Activated CD4-positive, alpha-beta T cell treated with anti-CD3 and anti-CD28 coated beads, Interleukin-2, amount 50 U/mL, for 1 hour (primary cell): ENCODE measurements at regions not wholly inside any gene's neighbourhood (a gene's known extent, or its start where the extent isn't known, plus 50 kb on each side); places are given as distances from the start of the nearest gene placed in this dataset.
"Not testable (repeated sequence)": the region's sequence is repeated elsewhere in the genome, so short reads cannot be mapped to it uniquely, and the experiment has no call there.

Experiments used
- DNase-seq: peaks from one replicate; pipeline ENCODE4 v3.0.0-alpha.2; 2020

DNA sequence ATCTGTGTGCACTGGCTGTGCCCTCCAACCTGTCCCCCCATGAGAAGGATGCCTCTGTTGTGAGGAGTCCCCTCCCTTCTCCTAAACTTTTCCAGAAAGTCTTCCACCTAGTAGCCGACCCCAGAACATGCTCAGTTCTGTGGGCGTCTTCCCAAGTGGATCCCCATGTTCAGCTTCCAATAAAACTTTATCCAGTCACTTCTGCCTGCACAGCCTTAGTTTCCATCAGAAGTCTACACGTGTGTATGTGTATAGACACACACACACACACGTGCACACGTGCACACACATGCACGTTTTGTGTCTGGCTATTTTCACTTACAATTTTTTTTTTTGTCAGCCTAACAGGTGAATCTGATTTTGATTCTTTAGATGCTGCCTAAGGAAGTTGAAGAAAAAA is 115.1 kb downstream of the RTP5 start:
- DNase-seq: no peak

DNA sequence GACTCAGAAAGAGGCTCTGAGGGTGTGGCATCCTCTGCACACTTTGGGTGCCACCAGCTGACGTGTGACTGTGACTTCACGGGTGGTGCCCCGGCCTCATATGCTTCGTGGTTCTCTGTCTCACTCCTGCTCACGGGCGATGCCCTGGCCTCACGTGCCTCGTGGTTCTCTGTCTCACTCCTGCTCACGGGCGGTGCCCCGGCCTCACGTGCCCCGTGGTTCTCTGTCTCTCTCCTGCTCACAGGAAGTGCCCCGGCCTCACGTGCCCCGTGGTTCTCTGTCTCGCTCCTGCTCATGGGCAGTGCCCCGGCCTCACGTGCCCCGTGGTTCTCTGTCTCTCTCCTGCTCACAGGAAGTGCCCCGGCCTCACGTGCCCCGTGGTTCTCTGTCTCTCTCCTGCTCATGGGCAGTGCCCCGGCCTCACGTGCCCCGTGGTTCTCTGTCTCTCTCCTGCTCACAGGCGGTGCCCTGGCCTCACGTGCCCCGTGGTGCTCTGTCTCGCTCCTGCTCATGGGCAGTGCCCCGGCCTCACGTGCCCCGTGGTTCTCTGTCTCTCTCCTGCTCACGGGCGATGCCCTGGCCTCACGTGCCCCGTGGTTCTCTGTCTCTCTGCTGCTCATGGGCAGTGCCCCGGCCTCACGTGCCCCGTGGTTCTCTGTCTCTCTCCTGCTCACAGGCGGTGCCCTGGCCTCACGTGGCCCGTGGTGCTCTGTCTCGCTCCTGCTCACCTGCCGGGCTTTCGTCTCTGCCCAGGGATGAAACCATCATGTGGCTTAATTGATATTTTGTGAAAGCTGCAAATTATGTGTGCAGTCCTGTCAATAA is 115.8 kb downstream of the RTP5 start:
- peak; percentile 71 for DNase-seq

DNA sequence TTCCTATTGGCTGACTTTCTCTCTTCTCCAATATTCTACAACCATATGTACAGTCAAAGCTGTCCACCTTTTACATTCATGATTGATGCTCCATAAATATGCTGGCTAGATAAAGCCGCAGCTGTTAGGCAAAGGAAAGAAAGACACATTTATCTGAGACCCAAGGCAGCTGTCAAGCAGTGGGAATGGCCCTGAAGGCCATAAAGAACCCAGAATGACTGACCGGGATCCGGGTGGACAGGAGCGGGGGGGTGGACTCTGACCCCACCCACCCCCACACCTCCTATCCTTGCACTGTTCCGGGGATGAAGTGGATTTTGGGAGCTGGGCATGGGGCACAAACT is 116.4 kb downstream of the RTP5 start:
- DNase-seq: no peak

DNA sequence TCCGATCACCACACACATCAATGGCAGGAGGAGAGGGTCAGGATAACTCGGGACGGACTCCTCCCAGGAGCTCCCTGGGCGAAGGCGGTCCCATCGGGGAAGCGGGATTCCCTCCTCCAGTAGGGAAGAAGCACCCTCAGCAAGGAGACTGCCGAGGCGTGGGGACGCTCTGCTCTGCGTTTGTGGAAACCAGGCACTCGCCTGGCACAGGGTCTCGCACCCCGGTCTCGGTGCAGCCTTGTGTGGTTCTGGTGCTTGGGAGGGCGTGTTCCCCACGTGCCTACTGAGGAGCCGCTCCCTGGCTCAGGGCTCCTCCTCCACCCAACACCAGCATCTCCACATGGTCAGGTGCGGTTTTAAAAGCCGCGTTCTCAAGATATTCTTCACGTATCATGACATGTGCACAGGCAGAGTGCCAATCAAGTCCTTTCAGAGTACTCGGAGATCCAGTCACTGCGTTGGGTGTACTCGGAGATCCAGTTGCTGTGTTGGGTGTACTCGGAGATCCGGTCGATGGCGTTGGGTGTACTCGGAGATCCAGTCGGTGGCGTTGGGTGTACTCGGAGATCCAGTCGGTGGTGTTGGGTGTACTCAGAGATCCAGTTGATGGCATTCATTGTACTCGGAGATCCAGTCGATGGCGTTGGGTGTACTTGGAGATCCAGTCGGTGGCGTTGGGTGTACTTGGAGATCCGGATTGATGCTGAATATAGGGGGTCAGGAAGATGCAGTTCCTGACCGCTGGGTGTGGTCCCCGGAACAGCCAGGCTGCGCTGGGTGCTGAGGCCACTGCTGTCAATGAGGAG is 117.5 kb downstream of the RTP5 start:
- DNase-seq: no peak

DNA sequence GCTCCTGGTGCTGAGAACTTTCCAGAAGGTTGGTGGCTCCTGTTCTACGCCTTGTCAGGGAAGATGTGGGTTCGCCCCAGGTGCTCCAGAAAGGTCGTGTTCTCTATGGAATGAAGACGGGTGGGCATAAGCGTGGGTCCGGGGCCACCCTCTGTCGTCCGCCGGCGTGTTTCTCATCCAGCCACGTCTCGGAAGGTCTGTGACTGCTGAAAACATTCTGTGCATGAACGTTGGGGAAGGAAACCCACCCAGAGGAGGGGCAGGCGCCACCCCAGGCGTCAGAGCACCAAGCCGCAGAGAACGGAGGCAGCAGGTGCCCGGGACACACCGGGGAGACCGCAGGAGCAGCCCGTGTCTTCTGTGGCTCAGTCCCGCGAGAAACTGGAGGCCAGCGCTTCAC is 118.2 kb downstream of the RTP5 start:
- DNase-seq: no peak

DNA sequence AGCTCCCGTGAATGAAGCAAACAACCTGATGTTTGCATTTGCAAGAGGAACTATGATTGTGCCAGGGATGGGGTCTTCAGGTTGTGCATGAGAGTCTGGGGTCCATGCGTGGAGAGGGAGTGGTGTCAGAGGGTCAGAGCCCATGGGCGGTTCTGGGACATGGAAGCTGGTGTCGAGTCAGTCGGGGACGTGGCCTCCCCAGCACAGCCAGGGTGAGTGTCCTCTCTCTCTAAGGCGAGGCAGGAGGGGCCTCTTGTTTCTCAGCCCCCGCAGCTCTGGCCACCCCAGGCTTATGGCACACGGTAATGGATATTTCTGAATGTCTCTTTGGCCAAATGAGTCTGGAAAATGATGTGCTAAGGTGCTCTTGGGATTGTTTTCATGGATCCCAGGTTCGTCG is 118.6 kb downstream of the RTP5 start:
- no peak for DNase-seq

DNA sequence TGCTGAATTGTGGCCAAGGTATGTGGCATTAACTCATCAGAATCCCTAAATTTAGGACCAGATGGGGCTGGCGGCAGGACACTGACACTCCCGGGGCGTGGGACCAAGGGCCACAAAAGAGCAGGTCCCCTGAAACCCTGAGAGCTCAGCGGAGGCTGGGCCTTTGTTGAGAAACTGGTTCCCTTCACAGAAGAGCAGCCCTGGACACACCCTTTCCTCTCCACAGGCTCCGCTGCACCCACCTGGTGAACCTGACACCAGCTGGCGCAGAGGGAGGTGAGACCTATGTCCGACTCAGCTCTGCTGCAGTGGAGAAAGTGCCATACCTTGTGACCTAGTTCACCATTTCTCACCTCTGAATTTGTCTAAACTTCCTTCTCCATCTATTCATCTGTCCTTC is 119.5 kb downstream of the RTP5 start:
- no peak for DNase-seq

DNA sequence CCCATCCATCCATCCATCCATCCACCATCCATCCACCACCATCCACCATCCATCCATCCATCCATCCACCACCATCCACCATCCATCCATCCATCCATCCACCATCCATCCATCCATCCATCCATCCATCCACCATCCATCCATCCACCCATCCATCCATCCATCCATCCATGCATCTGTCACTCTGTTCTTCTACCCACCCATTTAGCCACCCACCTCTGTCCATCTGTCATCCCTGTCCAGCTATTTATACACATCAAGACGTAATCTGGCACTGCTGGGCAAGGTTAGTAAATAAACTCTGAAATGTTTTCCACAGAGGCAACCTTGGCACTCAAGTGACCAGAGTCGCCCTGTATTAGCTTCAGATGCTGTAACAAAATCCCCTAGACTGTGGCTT is 120.9 kb downstream of the RTP5 start:
- DNase-seq: no peak

DNA sequence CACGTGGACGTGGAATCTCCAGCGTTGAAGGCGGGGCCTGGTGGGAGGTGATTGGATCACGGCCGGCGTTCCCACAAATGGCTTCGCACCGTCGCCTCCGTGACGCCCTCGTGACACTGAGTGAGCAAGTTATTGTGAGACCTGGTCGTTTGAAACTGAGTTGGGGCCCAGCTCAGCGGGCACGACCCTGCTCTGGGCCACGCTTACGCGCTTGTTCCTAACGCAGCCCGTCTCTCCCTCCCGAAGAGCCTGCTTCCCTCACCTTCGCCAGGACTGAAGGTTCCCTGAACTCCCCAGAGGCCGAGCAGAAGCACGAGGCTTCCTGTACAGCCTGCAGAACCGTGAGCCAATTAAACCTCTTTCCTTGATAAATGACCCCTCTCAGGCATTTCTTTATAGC is 121.8 kb downstream of the RTP5 start:
- no peak for DNase-seq

DNA sequence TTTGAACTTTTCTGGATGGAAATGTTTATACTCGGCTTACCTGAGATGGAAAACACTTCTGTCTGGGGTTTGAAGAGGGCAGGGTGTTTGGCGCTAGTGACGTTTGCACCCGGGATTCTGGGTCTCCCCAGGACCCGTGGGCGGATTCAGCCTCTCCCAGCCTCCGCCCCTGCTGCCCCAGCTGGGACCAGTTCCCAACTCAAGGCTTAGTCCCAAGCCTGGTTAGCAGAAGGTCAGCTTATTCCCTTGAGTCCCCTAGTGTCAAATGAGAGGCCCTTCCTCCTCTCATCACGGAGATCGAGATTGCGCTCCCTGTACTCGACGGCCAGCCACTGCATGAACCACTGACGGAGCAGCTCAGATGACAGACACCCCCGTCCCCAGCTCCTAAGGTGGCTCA is 123.2 kb downstream of the RTP5 start:
- DNase-seq: no peak

DNA sequence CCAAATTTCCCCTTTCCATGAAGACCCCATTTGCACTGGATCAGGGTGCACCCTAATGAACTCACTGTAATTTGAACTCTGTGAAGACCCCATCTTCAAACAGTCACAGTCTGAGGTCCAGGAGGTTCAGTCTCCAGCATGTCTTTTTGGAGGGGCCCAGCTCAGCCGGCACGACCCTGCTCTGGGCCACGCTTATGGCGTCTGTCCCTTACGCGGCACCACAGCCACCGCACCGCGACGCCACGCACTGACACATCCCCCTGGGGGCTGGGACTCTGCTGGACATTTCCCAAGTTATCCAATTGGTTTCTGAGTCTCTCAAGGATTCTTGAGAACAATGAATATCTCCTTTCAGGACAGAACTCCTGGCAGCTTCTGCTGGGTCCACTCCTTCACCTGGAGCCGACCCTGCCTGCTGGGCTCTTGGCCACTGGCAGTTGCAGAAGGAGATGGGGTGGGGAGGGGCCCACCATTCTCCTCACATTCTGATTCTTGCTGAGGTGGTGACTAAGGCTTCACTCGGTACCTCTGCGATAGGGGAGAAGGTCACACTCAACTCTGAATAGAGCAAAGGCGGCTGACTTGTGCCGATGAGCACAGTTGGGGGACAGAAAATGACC is 124.0 kb downstream of the RTP5 start:
- no peak for DNase-seq

DNA sequence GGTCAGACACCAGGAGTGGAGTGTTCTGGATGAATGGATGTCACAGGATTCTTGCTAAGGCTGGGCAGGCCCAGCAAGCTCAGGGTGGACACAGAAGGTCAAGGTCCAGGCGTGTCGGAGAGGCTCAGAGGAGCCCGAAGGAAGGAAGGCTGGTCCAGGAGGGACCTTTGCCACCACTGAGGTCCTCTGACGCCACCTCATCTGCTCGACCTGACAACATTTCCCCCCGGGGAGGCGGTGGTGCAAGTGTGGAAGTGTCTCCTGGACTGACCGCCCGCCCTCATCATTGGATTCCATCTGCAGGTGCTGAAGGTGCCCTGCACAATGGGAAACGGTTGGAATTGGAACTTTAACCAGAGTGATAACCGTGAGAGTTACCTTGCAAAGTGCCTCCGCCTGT is 124.6 kb downstream of the RTP5 start:
- DNase-seq: no peak

DNA sequence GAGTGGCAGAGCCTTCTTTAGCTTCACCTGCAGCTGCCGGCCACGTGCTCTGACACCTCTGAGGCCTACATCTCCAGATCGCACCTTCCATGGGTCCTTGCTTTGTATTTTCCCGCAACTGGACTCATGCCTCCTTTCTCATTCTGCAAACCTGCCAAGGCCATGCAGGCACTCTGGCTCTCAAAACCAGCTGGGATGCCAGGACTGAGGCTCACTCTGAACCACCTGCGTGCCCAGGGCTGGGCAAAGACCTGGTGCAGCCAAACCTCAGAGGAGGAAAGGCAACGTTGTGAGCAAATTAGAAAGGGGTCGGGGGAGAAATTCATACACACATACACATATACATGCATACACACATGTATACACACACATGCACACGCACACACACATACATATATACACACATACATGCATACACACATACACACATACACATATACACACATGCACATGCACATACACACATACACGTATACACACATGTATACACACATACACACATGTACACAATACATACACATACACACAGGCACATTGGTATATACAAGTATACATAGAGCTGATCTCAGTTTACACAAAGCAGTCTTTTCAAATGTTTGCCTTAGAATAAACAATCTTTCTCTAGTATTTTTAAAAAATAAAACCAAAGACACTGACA is 125.2 kb downstream of the RTP5 start:
- DNase-seq: no peak

DNA sequence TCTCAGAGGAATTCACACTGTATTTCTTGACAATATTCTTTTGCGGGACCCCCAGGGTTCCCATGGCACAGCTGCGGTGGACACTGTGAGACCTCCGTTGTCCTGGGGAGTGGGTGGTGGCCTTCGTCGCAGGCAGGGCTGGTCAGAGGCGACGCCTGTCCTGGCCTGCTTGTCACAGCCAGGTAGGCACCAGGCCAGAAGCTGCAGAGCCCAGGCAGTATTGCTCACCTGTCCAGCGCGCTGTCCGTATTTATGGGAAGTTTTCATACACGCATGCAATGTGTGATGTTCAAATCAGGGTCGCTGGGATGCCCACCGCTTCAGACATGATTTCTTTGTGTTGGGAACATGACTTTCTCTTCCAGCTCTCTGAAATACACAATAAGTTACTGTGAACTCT is 126.6 kb downstream of the RTP5 start:
- DNase-seq: no peak

DNA sequence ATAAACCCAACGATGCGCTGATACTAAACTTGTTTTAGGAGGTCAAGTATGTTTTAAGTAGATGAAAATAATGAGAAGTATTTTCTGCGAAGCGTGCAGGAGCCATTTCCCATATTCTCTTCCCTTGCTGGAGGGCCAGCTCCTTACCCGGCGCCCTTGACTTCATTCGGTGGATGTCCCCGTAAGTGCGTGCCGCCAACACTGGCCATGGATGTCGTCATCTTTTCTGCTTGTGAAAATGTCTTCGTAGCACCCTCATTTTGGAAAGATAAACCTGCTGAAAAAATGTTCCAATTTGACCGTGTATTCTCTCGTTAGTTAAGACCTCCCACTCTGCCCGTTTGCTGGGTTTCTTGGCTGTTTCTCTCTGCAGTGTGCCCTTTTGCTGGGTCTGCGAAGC is 127.5 kb downstream of the RTP5 start:
- DNase-seq: no peak

DNA sequence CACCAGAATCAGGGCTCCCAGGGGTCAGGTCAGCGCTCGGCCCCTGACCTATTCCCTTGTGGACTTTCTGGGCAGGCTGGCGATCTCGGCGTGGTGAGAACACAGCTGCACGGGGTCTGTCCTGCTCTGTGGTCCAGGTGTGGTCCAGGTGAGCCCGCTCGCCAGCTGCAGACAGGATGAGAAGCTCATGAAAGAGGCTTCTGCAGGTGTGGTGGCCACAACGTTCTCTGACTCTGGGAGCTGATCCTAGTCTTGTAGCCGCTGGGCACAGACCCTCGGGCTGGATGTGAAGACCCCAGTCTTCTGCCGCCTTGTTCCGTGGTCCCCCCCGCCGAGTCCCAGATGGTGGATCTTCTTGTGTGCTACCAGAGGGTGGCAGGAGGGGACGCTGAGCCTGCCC is 129.7 kb downstream of the RTP5 start:
- DNase-seq: no peak

DNA sequence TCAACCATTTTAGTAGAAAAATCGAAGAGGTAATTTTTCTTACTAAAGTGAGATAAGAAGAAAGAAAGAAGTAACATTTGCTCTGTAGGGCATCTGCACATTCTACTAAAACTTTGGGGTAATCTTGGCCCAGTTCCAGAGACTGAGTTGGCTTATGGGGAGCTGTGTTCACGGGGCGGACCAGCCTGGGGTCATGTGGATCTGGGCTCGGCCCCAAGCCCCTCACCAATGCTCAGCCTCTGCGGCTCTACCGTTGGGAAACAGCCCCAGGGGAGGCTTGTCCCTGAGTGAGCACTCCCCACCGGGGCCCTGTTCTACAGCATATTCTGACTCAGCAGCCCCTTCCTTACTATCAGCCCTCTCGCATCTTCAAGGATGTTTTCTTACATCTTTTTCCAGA is 132.3 kb downstream of the RTP5 start:
- DNase-seq: no peak

DNA sequence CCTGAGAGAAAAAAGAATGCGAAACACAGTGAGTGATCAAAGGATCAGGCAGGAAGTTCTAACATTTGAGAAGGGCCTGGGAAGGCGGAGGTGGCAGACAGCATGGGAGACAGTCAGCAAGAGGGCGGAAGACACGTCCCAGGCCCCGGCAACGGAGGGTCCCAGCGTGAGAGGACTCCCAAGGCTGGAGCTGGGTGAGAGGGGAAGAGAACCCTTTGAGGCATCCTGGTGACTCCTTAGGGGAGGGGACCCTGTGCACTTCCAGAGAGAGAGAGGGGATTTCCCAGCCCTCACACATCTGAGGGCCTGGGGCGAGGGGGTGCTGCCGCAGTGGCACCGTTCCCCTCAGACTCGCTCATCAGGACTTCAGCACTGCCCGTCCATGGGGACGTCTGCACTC is 133.4 kb downstream of the RTP5 start:
- no peak for DNase-seq

DNA sequence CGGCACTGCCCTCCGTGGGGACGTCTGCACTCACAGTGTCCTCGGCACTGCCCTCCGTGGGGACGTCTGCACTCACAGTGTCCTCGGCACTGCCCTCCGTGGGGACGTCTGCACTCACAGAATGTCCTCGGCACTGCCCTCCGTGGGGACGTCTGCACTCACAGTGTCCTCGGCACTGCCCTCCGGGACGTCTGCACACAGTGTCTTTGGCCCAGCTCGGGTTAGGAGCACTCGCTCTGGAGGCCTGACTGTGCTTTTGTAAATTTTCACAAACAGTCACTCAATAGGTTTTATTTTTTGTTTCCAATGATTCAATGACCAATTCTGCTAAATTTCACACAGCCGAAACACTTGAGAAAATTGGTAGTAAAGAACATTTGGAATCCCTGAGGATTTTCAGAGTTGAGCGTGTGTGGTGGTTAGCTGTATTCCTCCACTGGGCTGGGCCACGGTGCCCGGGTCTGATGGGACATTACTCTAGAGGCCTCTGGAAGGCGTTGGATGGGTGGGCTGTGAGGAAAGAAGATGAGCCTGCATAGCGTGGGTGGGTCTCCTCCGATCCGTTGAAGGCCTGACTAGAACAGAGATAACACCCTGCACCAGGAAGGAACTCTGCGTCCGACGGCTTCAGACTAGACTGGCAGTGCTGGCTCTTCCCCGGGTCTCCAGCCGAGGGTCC is 134.8 kb downstream of the RTP5 start:
- no peak for DNase-seq

DNA sequence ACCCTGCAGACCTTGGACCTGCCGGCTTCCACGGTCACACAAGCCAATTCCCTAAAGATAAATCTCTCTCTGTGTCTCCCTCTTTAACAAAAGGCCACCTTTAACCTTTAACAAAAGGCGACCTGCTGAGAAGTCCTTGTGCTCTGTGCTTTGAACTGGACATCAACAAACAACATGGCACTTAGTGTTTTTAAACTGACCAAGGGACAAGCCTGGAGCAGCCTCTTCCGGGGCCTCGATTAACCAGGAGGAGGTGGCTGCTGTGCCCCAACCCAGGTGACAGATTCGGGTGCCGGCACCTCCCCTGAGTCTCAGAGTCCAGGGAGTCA is 135.3 kb downstream of the RTP5 start:
- no peak for DNase-seq

DNA sequence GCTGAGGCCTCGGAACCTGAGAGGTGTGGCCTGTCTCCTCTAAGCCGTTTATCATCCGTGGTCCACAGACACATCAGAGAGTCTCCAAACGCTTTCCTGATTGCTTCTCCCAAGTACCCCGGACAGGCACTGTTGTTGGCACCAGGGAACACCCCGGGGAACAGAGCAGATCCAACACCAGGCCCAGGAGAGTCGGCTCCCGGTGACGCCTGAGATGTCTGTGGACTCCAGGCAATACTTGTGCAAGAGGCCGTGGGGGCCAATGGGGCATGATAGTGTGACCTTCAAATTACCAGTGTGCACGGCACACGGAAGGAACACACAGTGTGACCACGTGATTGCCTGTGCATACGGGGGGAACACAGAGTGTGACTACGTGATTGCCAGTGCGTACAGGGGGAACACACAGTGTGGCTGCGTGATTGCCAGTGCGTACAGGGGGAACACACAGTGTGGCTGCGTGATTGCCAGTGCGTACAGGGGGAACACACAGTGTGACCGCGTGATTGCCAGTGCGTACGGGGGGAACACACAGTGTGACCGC is 136.6 kb downstream of the RTP5 start:
- not testable (repeated sequence) for DNase-seq

DNA sequence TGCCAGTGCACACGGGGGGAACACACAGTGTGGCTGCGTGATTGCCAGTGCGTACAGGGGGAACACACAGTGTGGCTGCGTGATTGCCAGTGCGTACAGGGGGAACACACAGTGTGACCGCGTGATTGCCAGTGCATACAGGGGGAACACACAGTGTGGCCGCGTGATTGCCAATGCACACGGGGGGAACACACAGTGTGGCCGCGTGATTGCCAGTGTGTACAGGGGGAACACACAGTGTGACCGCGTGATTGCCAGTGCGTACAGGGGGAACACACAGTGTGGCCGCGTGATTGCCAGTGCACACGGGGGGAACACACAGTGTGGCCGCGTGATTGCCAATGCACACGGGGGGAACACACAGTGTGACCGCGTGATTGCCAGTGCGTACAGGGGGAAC is 139.4 kb downstream of the RTP5 start:
- not testable (repeated sequence) for DNase-seq

DNA sequence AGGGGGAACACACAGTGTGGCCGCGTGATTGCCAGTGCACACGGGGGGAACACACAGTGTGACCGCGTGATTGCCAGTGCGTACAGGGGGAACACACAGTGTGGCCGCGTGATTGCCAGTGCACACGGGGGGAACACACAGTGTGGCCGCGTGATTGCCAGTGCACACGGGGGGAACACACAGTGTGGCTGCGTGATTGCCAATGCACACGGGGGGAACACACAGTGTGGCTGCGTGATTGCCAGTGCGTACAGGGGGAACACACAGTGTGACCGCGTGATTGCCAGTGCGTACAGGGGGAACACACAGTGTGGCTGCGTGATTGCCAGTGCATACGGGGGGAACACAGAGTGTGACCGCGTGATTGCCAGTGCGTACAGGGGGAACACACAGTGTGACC is 140.3 kb downstream of the RTP5 start:
- DNase-seq: not testable (repeated sequence)
